AG09319 (cell line): ENCODE measurements at regions not wholly inside any gene's neighbourhood (a gene's known extent, or its start where the extent isn't known, plus 50 kb on each side); places are given as distances from the start of the nearest gene placed in this dataset.

Experiments
- DNase-seq: peaks from one replicate; pipeline ENCODE4 v3.0.0-alpha.2; 2010; ENCODE audit warnings: low read depth; ENCODE audit errors: extremely low read depth
- CTCF ChIP-seq: IDR thresholded peaks from 2 replicates; pipeline ENCODE4 v1.5.1; 2011; ENCODE audit warnings: low read depth, mild to moderate bottlenecking, inconsistent platforms, low read length, moderate library complexity

- no peak for TF ChIP-seq CTCF
- DNase-seq = no peak
Observed at GRCh38 chr21:38202811-38203210, 54.0 kb upstream of the KCNJ15 start.

GRCh38 chr21:38203229-38203628, 53.6 kb upstream of the KCNJ15 start:
- no peak for DNase-seq
- no peak for TF ChIP-seq CTCF

- TF ChIP-seq CTCF = no peak
- DNase-seq = no peak
Observed at GRCh38 chr21:38205940-38206339, 50.9 kb upstream of the KCNJ15 start.

GRCh38 chr21:38206646-38207045, 50.1 kb upstream of the KCNJ15 start:
- no peak for DNase-seq
- TF ChIP-seq CTCF = no peak
